Astrocyte of the hippocampus (primary cell): ENCODE measurements at regions not wholly inside any gene's neighbourhood (a gene's known extent, or its start where the extent isn't known, plus 50 kb on each side); places are given as distances from the start of the nearest gene placed in this dataset.

ENCODE experiments used
- DNase-seq: peaks from one replicate; pipeline ENCODE4 v3.0.0; 2011; ENCODE audit warnings: low read depth, low spot score

DNA sequence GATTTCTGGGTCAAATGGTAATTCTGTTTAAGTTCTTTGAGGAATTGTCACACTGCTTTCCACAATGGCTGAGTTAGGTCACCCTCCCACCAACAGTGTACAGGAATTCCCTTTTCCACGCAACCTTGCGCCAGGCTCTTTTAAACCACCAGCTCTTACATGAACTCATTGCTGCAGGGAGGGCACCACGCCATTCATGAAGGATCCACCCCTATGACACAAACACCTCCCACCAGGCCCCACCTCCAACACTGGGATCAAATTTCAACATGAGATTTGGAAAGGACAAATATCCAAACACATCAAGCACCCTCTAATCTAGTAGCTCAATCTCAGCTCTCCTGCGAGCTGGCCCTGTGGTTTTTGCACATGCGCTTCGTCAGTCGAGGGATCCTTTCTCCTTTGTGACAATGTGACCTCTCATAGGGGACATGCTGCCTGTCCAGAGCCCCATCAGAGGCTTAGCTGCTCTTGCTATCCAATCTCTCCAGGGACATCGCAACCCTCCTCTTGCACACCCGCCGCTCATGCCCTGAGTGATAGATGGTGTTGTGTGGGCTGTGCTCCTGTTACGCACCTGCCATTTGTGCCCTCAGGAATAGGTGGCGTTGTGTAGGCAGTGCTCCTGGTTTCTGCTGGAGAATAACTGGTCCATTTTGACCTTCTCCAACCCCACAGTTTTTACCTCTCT is 328.0 kb downstream of the UQCRFS1 start:
- DNase-seq: no peak

DNA sequence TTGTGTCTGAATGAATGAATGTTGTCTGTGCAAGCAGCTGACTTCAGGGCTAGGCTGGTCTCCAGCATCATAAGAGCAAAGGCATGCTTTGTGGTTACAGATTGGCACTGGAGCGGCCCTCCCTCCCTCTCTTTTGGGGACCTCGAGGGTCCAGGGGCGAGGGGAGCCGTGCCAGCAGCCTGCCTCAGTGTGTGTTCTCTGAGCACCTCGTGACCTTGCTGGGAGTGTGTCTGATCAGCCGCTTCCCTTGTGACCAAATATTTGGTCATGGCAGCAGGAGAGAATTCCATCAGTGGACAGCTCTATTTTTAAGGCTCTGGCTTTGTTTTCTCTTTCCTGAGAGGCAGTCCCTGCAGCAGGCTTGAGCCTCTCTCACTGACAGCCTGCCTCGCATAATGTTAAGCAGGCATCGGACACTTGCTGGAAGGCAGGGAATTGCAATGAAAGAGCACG is 329.7 kb downstream of the UQCRFS1 start:
- DNase-seq: peak; percentile 2

DNA sequence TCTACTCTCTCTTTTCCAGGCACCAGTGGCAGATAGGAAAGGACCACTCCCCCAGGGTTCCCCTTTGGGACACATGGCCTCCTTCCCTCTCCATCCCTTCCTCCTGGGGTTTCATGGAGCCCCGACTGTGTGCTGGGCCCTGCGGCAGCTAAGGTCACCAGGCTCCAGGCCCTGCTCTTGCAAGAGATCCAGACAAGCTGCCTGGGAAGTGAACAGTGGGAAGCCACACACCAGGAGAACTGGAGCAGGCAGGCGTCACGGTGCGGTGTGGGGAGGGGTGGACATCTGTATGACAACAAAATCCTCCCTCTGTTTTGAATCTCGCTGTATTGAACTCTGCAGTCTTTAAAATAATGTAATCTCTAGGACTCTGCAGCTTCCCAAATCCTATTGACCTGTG is 330.1 kb downstream of the UQCRFS1 start:
- DNase-seq: no peak

DNA sequence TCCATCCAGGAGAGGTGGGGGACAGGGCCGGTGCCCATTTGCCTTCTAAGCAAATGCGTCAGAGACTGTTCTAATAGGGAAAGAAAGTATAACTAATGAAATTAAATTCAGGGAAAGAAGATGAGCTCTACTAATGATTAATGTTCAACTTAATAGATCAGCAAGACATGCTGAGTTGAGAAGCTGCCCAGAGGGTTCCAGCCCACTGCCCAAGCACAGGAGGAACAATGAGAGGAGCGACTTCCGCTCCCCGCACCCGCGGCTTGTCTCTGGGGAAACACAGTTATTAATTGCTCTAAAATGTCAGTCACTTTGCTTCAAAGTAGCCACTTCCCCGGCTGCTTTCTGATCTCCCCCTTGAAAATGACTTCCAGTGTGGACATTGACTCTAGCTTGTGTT is 331.3 kb downstream of the UQCRFS1 start:
- DNase-seq: no peak

DNA sequence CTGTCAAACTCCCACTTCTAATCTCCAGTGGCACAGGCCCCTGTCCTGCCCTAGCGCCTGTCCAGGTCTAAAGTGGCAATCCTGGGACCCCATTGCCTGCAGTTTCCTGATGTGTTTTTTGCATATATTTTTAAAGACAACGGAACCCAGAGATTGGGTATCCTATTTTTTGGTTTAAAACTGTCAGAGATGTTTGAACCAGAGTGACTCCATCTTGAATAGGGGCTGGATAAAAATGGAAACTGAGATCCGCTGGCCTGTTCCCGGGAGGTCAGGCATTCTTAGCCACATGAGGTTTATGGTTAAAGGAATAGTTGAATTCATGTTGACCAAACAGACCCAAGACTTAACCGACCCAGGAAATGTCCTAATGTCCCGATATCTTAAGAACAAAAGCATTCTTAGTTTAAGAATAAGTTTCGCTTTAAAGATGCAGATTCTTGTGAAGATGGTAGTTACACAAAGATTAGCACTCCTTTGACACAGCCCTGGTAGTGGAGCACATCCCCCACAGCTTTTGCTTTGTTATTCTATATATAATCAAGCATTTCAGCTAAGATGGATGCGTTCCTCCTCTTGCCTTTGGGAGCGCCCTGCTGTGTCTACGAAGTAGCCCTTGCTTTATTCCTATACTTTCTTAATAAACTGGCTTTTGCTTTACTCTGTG is 332.1 kb downstream of the UQCRFS1 start:
- no peak for DNase-seq

DNA sequence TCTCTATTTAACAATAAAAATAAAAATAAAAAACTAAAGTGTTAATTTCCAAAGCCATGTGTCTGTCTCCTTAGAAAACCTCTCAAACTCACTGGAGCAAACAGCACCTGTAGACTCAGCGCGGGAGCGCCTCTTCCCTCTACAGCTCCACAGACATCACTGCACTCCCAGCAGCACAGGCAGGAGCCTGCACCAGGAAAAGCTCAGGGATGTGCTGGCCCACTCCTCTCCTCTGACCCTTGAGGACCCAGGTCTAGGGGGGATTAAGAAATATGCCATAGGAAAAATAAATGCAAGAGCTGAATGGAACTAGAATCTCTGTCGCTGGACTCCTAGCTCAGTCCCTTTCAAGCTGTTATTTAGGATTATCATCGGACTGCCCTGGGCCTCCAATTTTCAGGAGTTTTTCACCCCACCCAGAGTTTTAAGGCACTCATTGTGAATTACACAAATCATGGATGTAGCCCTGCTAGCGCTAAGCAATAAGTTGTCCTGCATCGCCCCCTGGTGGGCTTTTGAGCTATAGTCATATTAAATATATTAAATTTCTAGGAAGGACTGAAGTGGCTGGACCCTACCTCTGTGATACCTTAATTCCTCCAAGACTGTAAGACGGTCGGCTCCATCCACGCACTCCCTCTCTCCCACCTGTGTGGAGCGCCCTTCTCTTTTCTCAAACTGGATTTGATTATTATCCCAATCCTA is 333.9 kb downstream of the UQCRFS1 start:
- DNase-seq: peak; percentile 74

DNA sequence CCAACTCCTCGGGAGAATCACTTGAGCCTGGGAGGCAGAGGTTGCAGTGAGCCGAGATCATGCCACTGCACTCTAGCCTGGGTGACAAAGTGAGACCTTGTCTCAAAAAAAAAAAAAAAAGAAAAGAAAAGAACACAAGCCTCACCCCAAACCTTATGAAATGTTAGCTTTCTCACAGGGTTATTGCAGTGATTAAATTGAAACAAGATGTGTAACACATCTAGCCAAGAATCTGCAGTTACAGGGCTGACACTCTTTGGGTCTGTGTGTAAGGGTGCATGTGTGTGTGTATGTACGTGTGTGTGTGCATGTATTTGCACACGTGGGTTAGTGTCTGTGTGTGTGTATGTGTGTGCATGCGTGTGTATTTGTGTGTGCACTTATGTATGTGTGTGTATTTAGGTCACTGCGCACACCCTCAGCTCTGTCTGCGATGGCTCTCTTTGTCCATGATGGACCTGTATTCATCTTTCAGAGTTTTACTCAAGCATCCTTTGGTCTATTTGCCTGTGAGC is 336.3 kb downstream of the UQCRFS1 start:
- DNase-seq: no peak

DNA sequence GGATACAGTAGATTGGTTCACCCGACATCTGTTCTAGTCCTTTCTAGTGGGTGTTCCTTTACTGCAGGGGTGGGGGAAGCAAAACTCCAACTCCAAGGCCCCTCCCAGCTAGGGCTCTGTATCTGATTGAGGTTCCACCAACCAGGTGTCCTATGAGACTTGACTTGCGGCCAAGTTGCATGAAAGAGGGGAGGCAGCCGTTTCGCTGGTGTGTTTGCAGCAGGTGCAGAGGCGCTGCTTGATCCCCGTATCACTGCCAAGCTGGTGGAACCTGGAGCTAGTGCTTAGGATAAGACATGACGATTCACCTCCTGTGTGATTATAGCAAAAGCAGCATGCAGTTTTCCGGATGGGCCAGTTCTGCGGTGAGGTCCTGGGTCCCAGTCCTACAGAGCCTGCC is 338.2 kb downstream of the UQCRFS1 start:
- no peak for DNase-seq

DNA sequence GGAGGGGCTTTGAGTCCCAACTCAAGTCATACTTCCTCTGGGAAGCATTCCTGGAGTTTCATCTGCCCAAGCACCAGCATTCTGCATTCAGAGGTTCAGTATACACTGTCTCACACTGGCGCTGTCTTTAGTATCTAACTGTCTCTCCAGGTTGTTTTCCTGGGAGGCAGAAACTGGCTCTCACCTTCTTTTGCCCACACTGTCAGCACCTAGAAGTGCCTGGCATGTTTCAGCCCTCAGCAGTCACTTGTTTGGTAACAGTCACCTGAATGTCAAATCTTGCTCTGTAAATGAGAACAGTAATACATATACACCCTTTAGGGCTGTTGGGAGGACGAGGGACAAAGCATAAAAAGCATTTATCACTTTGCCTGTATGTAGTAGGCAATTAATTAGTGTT is 339.6 kb downstream of the UQCRFS1 start:
- DNase-seq: no peak

DNA sequence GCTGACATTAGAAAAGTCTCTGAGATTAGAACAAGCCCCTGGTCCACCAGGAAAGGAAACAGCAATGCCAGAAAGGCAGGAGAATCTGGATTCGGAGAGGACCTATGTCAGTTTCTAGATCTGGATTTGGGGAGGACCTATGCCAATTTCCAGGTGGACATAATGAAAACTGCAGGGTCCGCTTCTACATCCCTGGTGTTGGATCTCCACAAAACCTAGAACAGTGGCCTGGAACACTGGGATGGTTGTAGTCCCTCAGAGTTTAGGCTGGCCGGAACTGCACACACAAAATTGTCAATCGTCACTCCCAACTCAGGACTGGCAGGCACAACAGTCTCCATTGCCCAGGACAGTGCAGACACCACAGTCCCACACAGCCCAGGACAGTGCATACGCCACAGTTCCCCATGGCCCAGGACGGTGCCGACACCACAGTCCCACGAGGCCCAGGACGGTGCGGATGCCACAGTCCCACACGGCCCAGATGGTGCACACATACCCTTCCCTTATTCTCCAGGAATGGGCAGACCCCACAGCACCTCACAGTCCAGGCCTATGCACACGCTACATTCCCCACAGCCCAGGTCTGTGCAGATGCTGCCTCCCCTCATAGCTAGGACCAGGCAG is 341.7 kb downstream of the UQCRFS1 start:
- DNase-seq: no peak

DNA sequence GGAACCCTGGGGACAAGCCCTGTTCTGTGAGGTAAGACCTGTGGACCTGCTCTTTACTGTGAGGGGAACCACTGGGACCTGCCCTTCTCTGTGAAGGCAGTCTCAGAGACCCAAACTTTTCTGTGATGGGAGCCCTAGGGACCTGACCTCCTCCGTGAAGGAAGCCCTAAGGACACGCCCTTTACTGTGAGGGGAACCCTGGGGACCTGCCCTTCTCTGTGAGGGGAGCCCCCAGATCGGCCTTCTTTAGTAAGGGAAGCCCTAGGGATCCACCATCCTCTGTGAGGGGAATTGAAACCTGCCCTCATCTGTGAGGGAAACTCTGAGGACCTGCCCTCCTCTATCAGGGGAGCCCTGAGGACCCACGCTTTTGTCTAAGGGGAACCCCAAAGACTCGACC is 343.5 kb downstream of the UQCRFS1 start:
- no peak for DNase-seq

DNA sequence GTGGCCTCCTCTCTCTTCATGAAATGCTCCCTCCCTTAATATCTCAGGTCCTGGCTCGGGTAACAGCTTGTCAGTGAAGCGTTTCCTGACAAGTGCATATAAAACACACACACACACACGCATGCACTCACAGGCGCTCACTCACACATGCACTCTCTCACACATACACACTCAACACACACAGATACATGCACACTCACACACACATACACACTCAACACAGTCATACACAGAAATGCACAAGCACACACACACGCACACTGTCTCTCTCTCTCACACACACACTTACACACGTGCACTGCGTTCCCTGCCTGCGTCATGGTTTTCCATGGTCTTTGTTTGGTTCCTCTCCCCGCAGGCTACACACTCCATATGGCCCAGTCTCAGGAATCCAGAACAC is 344.1 kb downstream of the UQCRFS1 start:
- DNase-seq: no peak

DNA sequence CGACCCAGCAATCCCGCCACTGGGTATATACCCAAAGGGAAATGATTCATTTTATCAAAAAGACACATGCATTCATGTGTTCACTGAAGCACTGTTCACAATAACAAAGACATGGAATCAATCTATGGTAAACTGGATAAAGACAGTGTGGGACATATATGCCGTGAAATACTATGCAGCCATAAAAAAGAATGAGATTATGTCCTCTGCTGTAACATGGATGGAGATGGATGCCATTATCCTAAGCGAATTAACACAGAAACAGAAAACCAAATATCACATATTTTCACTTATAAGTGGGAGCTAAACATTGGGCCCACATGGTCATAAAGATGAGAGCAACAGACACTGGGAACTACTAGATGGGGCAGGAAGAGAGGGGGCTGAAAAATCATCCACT is 345.0 kb downstream of the UQCRFS1 start:
- no peak for DNase-seq

DNA sequence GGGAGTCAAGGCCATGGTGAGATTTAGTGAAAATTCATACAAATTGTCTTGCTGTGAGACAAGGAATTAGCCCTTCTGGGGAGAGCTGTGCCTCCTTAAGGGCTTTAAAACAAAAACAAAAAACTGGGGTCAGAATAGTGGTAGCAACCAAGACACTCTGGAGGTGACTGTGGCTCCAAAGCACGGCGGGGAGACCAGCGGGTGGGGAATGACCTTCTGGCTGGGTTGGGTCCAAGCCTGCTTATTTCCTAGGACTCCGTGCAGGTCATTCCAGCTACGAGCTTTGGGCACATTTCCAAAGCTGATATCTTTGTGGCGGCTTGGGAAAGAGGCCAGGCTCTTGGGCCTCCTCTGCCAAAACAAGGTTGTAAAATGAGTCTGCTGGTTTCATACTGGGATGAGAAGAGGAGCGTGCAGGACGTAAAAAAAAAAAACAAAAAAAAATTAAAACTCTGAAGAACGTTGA is 348.3 kb downstream of the UQCRFS1 start:
- DNase-seq: peak; percentile 2

DNA sequence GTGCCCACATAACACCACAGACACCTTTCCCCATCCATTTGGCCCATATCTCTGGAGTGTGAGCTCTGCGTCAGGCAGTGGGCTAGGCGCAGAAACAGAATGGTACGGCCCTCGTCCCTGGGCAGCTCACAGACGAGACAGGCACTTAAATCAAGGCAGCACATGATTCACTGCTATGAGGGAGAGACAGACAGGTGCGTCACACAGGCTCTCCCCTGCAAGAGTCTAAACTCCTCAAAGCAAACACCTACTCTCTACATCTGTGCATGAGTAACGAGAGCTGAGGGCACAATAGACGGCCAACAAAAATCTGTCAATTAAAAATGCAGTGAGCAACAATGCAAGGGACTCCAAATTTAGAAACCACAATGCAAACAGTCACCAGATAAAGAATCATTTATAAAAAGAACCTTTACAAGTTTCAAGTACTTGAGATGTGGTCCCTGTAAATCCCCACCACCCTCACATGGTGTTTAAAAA is 348.9 kb downstream of the UQCRFS1 start:
- DNase-seq: no peak

DNA sequence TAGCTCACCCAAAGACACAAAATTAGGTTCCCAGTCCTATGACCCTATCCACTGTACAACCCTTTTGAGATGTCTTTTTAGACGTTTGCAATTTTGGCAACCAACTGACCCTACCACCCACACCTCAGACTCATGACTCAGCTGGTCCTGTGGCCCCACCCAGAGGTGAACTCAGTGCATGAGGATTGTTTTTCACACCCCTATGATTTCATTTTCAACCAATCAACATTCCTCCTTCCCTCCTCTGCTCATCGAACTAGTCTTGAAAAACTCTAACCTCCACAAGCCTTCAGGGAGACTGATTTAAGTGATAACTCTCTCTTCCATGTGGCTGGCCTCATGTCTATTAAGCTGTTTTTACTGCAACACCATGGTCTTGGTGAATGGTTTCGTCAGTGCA is 350.7 kb downstream of the UQCRFS1 start:
- no peak for DNase-seq

DNA sequence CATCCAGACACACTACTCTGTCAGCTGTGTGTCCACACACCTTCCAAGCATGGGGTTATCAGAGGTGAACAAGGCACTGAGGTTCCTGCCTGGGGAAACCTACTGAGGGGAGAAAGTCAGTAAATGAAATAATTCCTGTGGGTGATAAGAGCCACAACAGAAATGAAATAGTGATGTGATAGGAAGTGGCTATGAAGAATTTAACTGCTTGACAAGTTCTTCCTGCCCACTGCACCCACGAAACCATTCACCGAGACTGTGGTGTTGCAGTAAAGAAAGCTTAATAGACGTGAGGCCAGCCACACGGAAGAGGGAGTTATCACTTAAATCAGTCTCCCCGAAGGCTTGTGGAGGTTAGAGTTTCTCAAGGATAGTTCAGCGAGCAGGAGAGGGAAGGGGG is 353.1 kb downstream of the UQCRFS1 start:
- no peak for DNase-seq

DNA sequence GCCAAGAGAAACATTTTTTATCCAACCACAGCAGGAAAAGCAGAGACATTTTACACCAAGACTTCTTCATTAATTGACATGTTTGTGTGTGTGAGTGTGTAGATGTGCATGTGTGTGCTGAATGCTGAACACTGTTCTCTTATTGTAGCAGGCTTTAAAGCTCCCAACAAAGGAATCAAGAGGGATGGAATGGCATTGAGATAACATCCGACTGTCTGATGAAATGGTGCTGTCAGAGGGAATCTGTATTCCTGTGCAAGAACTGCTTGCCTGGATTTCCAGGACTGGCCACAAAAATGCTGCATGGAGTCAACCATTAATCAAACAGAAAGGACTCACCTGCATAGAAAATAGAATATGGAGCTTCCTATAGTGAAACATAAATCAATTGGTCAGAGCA is 354.0 kb downstream of the UQCRFS1 start:
- DNase-seq: no peak

DNA sequence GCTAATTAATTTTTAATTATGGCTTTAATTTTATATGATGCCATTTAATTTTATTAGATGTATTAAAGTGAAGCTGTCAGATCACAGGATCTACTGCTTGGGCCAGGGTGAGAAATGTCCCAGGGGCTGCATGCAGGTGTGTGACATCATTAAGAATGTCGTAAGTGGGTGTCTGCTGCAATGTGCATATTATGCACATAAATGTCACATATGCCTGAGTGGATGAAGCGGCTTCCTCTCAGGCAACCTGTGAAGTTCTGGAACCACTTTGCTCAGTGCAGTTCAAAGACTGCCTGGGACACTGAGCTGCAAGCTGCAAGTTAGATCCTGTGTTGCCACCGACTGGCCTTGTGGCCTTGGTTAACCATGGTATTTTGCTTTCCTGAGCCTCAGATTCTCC is 355.0 kb downstream of the UQCRFS1 start:
- no peak for DNase-seq

DNA sequence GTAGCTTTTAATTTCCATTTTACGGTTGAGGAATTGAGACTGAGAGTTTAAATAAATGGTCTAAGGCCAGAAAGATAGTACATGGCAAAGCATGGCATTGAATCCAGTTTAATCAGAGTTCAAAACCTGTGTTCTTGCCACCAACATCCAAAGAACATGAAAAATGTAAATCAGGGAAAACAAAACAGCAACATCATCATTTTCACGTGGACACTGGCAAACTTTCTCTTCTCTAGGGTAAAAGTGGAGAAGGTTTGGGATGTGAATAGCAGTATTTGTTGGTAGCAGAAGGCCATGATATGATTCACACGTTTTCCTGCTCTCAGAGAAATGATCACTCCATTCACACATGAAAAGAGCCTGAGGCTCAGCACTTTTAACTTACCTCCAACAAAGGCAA is 357.7 kb downstream of the UQCRFS1 start:
- no peak for DNase-seq

DNA sequence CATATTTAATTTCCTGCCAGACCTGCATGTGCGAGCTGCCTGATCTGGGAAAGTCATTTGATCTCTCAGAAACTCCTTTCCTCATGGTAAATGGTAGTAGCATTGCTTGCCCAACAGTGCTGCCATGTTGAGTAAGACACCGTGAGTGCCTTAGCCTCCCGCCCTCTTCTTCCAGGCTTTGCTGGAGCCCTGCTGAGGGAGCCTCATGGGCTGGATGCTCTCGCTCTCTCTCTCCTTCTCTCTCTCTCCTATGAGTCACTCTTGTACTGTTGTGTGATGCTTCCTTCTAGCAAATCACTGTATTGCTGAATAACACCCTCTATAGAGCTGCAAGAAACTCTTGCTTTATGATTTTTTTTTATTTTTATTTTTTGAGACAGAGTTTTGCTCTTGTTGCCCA is 365.5 kb downstream of the UQCRFS1 start:
- DNase-seq: no peak
